ENCODE measurements at regions not wholly inside any gene's neighbourhood (a gene's known extent, or its start where the extent isn't known, plus 50 kb on each side); places are given as distances from the start of the nearest gene placed in this dataset.

GRCh38 chr14:29352706-29353080 lies 575.0 kb downstream of the PRKD1 start:
- TF ChIP-seq ZNF76 (tag by site-specific recombination; IDR thresholded peaks at IDR 0.05; ENCODE audit: borderline replicate concordance, low read depth): no peak
- TF ChIP-seq CTCF (tag by site-specific recombination; IDR thresholded peaks at IDR 0.05): no peak
- TF ChIP-seq OSR2 (tag by site-specific recombination; IDR thresholded peaks at IDR 0.05): no peak
- no peak for TF ChIP-seq ZNF514 (tag by site-specific recombination; IDR thresholded peaks at IDR 0.05)
- TF ChIP-seq ZNF558 (tag by site-specific recombination; IDR thresholded peaks at IDR 0.05): no peak
- no peak for TF ChIP-seq ZNF302 (tag by site-specific recombination; IDR thresholded peaks at IDR 0.05; ENCODE audit: low read depth)
- no peak for TF ChIP-seq ZSCAN18 (tag by site-specific recombination; IDR thresholded peaks at IDR 0.05)
- no peak for TF ChIP-seq BCL11B (tag by site-specific recombination; IDR thresholded peaks at IDR 0.05; ENCODE audit: low read depth)
- no peak for TF ChIP-seq ZNF146 (tag by site-specific recombination; IDR thresholded peaks at IDR 0.05)
- TF ChIP-seq PATZ1 (tag by site-specific recombination; IDR thresholded peaks at IDR 0.05): no peak
- TF ChIP-seq ZNF707 (tag by site-specific recombination; IDR thresholded peaks at IDR 0.05): no peak
- no peak for TF ChIP-seq ZBTB1 (tag by site-specific recombination; IDR thresholded peaks at IDR 0.05)
- no peak for TF ChIP-seq OVOL3 (tag by site-specific recombination; IDR thresholded peaks at IDR 0.05)
